Stomach (tissue), 4 donors: ENCODE measurements at regions not wholly inside any gene's neighbourhood (a gene's known extent, or its start where the extent isn't known, plus 50 kb on each side); places are given as distances from the start of the nearest gene placed in this dataset.

Source experiments
- CTCF ChIP-seq, 7 experiments: fragments of 450-650 bp in 4 of 7; fragments of 200-600 bp in 3 of 7; sonication (generic) in 3 of 7; IDR thresholded peaks; one replicate each; pipeline ENCODE4 v1.5.1; 2016 to 2019; ENCODE audit warnings: antibody characterized with exemption in 7 of 7, control low read depth in 2 of 7, mild to moderate bottlenecking in 1 of 7
- EP300 ChIP-seq: sonication (generic); formaldehyde crosslinking; IDR thresholded peaks from one replicate; pipeline ENCODE4 v1.6.1; 2017; ENCODE audit warnings: antibody characterized with exemption
- POLR2A ChIP-seq, 4 donors: fragments of 450-650 bp; IDR thresholded peaks; one replicate each; pipeline ENCODE4 v1.6.1; 2016; ENCODE audit warnings: antibody characterized with exemption in 4 of 4, control low read depth in 2 of 4, mild to moderate bottlenecking in 1 of 4, moderate library complexity in 1 of 4
- POLR2AphosphoS5 ChIP-seq, 3 donors: sonication (generic); formaldehyde crosslinking; IDR thresholded peaks; one replicate each; pipeline ENCODE4 v1.6.1; 2016; ENCODE audit warnings: antibody characterized with exemption in 3 of 3

DNA sequence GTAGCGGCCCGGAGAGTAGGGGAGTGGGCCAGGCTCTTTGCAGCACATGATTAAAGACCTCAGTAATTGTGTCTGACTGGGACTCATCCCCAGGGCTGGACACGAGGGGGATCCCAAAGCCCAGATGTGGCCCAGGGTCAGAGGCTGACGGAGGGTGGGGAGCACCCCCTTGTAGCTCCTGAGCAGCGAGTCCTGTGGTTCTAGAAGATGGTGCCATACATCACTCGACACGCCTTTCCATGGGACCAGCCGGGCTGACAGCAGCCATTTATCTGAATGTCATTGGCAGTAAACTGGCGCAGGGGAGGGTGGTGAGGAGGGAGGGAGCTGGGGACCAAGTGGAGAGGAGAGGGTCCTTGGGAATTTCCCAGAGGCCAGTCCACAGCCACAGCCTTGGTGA lies 65.1 kb upstream of the FAM222A start:
- no peak for TF ChIP-seq POLR2AphosphoS5 (IDR thresholded peaks at IDR 0.05)
- no peak for TF ChIP-seq POLR2A (IDR thresholded peaks at IDR 0.05)
- TF ChIP-seq CTCF (IDR thresholded peaks at IDR 0.05), result no peak
- TF ChIP-seq EP300, result no peak
